Erythroblast (primary cell): ENCODE measurements at regions not wholly inside any gene's neighbourhood (a gene's known extent, or its start where the extent isn't known, plus 50 kb on each side); places are given as distances from the start of the nearest gene placed in this dataset.

Source experiments
- DNase-seq, 2 experiments: peaks; one replicate each; lab custom pipeline; 2025; lab: John Stamatoyannopoulos, UW
- GATA1 ChIP-seq: IDR thresholded peaks from 2 replicates; pipeline ENCODE4 v1.6.1; 2011; ENCODE audit warnings: low read depth, mild to moderate bottlenecking, control low read depth, low read length, moderate library complexity
- POLR2A ChIP-seq: IDR thresholded peaks from 2 replicates; pipeline ENCODE4 v1.6.1; 2011; ENCODE audit warnings: mild to moderate bottlenecking, low read length

DNA sequence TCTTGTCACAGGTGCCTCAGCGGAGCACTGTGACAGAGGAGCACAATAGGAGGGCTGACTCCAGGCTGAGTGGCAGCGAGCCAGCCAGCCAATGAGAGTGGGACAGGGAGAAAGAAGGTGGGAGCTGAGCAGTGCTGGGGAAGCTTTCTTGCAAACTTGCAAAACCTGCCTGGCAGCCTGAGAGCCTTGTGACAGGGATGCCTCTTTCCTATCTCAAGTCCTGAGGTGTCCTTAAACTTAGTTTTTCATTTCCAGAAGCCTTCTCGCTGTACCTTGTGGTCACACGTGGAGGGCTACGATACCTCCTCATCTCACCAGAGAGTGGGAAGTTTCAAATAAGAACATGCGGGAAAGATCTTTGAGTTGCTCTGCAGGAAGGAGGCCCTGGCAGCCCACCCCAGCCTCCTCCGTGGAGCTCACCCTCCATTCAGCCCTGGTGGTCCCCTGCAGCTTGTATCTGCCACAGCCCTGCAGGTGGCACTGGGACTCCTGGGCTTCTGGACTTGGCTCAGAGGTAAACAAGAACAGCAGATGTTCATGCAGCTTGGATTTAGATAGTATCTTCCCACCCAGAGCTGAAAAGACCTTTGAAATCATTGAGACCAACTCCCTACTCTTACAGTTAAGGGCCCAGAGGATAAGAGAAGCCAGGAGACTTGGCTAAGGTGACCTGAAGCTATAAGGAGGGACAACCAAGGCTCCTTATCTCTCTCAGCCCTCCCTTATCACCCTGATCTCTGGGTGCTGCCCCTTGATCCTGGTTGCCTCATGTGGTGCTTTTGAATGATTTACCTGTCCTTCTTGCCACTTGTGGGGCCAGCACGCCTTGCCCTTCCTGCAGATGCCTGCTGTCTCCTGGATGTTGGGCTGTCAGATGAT is 153.5 kb upstream of the MAX start:
- TF ChIP-seq GATA1 (no peak), POLR2A (no peak)
- DNase-seq = peak in 1 of 2 experiments; percentile 16

DNA sequence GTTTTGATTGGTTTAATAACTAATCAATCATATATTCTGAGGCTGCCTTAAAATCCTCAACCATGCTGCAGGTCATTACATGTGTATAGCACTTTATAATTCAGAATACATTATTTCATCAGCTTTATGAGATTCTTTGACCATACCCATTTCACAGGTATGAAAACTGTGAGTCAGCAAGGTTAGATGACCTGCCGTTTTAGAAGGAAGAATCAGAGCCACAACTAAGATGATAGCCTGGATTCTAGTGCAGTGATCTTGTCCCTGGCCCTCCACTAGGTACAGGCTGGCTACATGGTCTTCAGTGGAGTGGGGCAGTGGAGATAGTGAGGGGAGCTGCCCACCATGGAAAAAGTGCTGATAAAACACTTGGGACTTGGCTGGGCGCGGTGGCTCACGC is 154.4 kb upstream of the MAX start:
- no peak for DNase-seq
- TF ChIP-seq POLR2A (no peak), GATA1 (no peak)

- no peak for DNase-seq
- TF ChIP-seq POLR2A (no peak), GATA1 (no peak)
Measured at GRCh38 chr14:65257425-65257824, 155.1 kb upstream of the FUT8 start.

DNA sequence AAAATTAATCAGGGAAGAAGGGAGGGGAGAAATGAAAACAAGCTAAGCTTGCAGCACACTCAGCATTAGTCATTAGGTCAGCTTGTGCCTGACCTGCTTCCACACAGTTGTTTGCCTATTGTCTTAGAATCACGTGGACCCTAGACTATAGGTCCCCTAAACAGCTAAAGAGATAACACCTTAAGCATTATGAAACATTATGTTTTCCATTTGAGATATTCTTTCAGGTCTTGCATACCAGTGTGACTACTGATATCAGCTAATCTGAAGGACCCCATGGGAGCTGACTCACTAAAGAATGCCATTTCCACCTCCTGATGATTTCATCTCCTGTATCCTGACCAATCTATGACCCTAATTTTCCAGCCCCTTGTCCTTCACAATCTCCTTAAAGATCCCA is 154.1 kb upstream of the FUT8 start:
- TF ChIP-seq POLR2A = no peak
- TF ChIP-seq GATA1 = no peak
- no peak for DNase-seq

DNA sequence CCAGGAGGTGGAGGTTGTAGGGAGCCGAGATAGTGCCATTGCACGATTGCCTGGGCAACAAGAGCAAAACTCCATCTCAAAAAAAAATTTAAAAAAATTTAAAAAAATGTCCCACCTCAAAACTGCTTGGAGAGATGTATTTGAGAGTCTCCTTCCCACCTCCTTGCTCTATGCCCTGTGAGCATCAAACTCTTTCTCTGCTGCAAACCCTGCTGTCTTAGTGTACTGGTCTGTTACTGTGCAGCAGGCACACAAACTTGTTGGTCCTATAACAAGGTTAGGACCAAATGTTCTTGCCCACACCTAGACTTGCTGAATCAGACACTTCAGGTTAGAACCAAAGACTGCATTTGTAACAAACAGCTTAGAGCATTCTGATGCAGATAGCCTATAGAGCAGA is 153.5 kb upstream of the FUT8 start:
- DNase-seq = no peak
- no peak for TF ChIP-seq POLR2A
- no peak for TF ChIP-seq GATA1

DNA sequence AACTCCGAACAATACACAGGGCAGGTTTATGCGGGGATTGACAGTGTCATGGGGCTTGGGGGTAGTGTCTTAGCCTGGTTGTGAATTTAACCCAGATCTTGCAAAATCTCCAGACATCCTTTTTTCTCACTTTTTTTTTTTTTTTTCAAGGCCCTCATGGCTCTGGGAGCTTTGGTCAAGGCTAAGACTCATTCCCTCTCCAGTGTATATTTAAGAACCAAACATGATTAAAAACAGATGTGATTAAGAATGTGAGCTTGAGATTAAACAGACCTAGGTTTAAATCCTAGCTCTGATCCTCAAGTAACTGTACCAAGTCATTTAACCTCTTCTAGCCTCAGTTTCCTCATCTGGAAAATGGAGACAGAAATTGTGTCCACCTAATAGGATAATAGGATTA is 151.7 kb upstream of the FUT8 start:
- TF ChIP-seq GATA1 (no peak), POLR2A (no peak)
- DNase-seq = no peak

- TF ChIP-seq POLR2A (no peak), GATA1 (no peak)
- no peak for DNase-seq
Measured at GRCh38 chr14:65261425-65261920, 151.1 kb upstream of the FUT8 start.

- no peak for DNase-seq
- no peak for TF ChIP-seq POLR2A
- TF ChIP-seq GATA1 = no peak
Measured at GRCh38 chr14:65261946-65262345, 150.6 kb upstream of the FUT8 start.

DNA sequence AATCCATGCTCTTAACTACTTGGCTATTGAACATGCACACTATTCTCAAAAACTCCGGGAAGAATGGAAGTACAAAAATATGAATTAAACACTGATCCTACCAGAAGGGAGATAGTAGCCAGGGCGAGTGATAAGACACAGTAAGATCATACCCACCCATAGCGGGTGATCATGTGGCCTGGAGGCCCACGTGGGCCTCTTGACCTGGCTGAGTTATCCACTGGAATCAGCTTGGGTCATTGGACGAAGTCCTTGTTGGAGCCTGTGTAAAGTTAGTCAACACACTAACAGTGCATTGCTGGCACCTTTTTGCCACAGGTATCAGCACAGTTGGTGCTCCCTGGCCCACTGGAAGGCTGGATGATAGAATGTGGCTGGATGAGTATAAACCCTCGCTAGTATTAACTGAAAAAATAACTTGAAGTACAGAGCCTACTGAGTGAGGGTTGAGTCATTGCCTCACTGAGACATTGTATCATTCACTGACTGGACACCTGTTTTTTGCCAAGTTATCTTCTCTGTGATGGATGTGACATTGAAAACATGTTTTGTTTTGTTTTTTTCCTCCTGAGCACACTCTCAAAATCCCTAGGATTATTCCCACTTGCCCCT is 149.2 kb upstream of the FUT8 start:
- peak; percentile 20 to 48 for DNase-seq

DNA sequence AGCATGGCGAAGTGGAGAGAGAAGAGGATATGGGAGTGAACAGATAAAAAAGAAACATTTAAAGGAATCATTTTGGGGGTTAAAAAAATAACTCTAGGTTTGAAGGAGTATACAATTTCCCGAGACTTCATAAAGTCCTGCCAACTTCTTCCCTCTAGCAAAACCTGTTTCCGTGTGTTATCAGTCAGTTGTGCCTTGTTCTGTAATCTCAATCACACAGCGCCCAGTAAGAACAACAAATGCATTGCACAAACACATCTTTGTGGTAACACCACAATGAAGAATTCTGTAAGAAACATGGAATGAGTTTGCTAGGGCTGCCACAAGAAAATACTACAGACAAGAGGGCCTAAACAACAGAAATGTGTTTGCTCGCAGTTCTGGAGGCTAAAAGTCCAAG is 144.7 kb upstream of the FUT8 start:
- peak; percentile 16 to 65 for DNase-seq

More for the DNA sequence above, 149.2 kb upstream of the FUT8 start:
- TF ChIP-seq GATA1 (no peak), POLR2A (no peak)

GRCh38 chr14:65268594-65268993 is 143.9 kb upstream of the FUT8 start:
- DNase-seq = no peak
- TF ChIP-seq POLR2A (no peak), GATA1 (no peak)

More for the DNA sequence above, 144.7 kb upstream of the FUT8 start:
- TF ChIP-seq GATA1 (no peak), POLR2A (no peak)

DNA sequence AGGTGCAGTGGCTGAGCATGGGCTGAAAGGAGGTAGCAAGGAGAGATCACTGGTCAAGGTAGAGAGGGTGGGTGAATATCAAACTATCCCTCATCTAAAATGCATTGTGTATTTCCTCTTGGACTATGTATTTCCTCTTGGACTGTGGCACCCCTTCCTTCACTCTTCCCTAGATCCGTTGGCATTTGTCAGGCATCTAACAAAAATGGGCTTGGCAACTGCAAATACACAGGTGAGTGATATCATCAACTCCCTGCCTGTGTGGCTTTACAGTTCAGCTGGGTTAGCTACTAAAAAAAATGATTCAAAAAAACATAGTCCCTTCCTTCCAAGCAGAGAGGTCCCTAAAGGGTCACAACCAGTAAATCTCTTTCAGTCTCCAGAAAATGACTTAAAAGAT is 142.8 kb upstream of the FUT8 start:
- no peak for DNase-seq
- TF ChIP-seq GATA1 (no peak), POLR2A (no peak)

DNA sequence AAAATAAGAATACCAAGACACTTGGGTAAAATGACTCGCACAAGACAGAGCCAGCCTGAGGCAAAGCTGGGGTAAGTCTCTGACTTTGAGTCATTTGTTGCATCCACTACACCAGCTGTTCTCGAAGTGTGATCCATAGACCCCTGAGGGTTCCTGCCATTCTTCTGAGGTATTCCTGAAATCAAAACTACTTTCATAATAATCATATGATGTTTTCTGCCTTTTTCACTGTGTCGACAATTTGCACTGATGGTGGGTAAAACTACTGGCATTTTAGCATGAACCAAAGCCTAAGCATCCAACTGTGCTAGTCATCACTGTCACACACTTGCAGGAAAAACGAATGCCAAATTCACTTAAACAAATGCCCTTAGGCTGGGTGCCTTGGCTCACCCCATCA is 135.5 kb upstream of the FUT8 start:
- TF ChIP-seq GATA1 (no peak), POLR2A (no peak)
- DNase-seq = no peak

GRCh38 chr14:65277580-65278270 is 134.8 kb upstream of the FUT8 start:
- DNase-seq = peak; percentile 60 to 87
- TF ChIP-seq POLR2A (peak; percentile 27), GATA1 (no peak)
